ENCODE measurements at regions not wholly inside any gene's neighbourhood (a gene's known extent, or its start where the extent isn't known, plus 50 kb on each side); places are given as distances from the start of the nearest gene placed in this dataset.

- CTCF ChIA-PET = no interaction called here
- Mint-ChIP-seq H3K36me3 (peaks cover 6% of the 10 kb centered on the region), H3K27ac (no peak overlapping the region), H3K27me3 (peaks cover 4% of the 10 kb centered on the region), H3K4me1 (peaks cover 25% of the 10 kb centered on the region), H3K9me3 (ENCODE audit: low read depth) (no peaks in the 10 kb centered on the region), H3K4me3 (no peak overlapping the region)
- no peak for DNase-seq
- no peak for ATAC-seq
Measured at GRCh38 chr6:14459315-14459714, 341.7 kb downstream of the CD83 start.

GRCh38 chr6:14460556-14460955 lies 343.0 kb downstream of the CD83 start:
- Mint-ChIP-seq H3K27ac (no peak overlapping the region), H3K36me3 (peaks cover 8% of the 10 kb centered on the region), H3K4me1 (peaks cover 13% of the 10 kb centered on the region), H3K9me3 (ENCODE audit: low read depth) (no peaks in the 10 kb centered on the region), H3K4me3 (no peak overlapping the region), H3K27me3 (peaks cover 4% of the 10 kb centered on the region)
- CTCF ChIA-PET = interaction anchor here (0.6 kb wide), 1 partner anchor 642 kb away, joined by 3 read pairs; no protein-coding TSS in a partner anchor
- ATAC-seq (no peak), DNase-seq (no peak)

GRCh38 chr6:14462135-14462534 lies 344.6 kb downstream of the CD83 start:
- no peak overlapping the region for H3K27ac Mint-ChIP-seq
- peaks cover 11% of the 10 kb centered on the region for H3K36me3 Mint-ChIP-seq
- H3K4me3 Mint-ChIP-seq = no peak overlapping the region
- no peak for ATAC-seq
- CTCF ChIA-PET = interaction anchor here (1.2 kb wide), 1 partner anchor 15 kb away, joined by 3 read pairs; no protein-coding TSS in a partner anchor
- no peak for DNase-seq
- no peaks in the 10 kb centered on the region for H3K9me3 Mint-ChIP-seq (ENCODE audit: low read depth)
- peaks cover 4% of the 10 kb centered on the region for H3K27me3 Mint-ChIP-seq
- peaks cover 13% of the 10 kb centered on the region for H3K4me1 Mint-ChIP-seq

- ATAC-seq (no peak), DNase-seq (no peak)
- H3K27me3 Mint-ChIP-seq = peaks cover 4% of the 10 kb centered on the region
- peaks cover 13% of the 10 kb centered on the region for H3K4me1 Mint-ChIP-seq
- H3K27ac Mint-ChIP-seq = no peak overlapping the region
- no peak overlapping the region for H3K4me3 Mint-ChIP-seq
- peaks cover 11% of the 10 kb centered on the region for H3K36me3 Mint-ChIP-seq
- CTCF ChIA-PET = interaction anchor here (0.9 to 1.2 kb wide), 3 partner anchors 15 to 251 kb away, joined by 3 read pairs; no protein-coding TSS in a partner anchor
- no peaks in the 10 kb centered on the region for H3K9me3 Mint-ChIP-seq (ENCODE audit: low read depth)
Measured at GRCh38 chr6:14462566-14462965, 345.0 kb downstream of the CD83 start.

- Mint-ChIP-seq H3K9me3 (ENCODE audit: low read depth) (no peaks in the 10 kb centered on the region), H3K4me1 (peaks cover 13% of the 10 kb centered on the region), H3K36me3 (peaks cover 14% of the 10 kb centered on the region), H3K27ac (no peak overlapping the region), H3K4me3 (no peak overlapping the region), H3K27me3 (peaks cover 4% of the 10 kb centered on the region)
- DNase-seq (no peak), ATAC-seq (peak; percentile 16)
- CTCF ChIA-PET = interaction anchor here (0.9 to 1.2 kb wide), 3 partner anchors 16 to 252 kb away, joined by 3 read pairs; no protein-coding TSS in a partner anchor
Measured at GRCh38 chr6:14463110-14463509, 345.5 kb downstream of the CD83 start.

GRCh38 chr6:14464055-14464454 lies 346.5 kb downstream of the CD83 start:
- no peak for DNase-seq
- peaks cover 4% of the 10 kb centered on the region for H3K27me3 Mint-ChIP-seq
- peaks cover 14% of the 10 kb centered on the region for H3K36me3 Mint-ChIP-seq
- CTCF ChIA-PET = no interaction called here
- no peak for ATAC-seq
- H3K27ac Mint-ChIP-seq = no peak overlapping the region
- no peaks in the 10 kb centered on the region for H3K9me3 Mint-ChIP-seq (ENCODE audit: low read depth)
- peaks cover 13% of the 10 kb centered on the region for H3K4me1 Mint-ChIP-seq
- no peak overlapping the region for H3K4me3 Mint-ChIP-seq

GRCh38 chr6:14464716-14465115 lies 347.1 kb downstream of the CD83 start:
- H3K27ac Mint-ChIP-seq = no peak overlapping the region
- DNase-seq (no peak), ATAC-seq (no peak)
- H3K27me3 Mint-ChIP-seq = peaks cover 4% of the 10 kb centered on the region
- H3K4me3 Mint-ChIP-seq = no peak overlapping the region
- H3K4me1 Mint-ChIP-seq = peaks cover 13% of the 10 kb centered on the region
- H3K9me3 Mint-ChIP-seq (ENCODE audit: low read depth) = no peaks in the 10 kb centered on the region
- CTCF ChIA-PET = no interaction called here
- peaks cover 15% of the 10 kb centered on the region for H3K36me3 Mint-ChIP-seq

GRCh38 chr6:14466278-14466677 lies 348.7 kb downstream of the CD83 start:
- no peak for DNase-seq
- Mint-ChIP-seq H3K36me3 (peaks cover 18% of the 10 kb centered on the region), H3K4me1 (peaks cover 13% of the 10 kb centered on the region), H3K4me3 (no peak overlapping the region), H3K27ac (no peak overlapping the region), H3K9me3 (ENCODE audit: low read depth) (no peaks in the 10 kb centered on the region), H3K27me3 (peaks cover 4% of the 10 kb centered on the region)
- no peak for ATAC-seq
- CTCF ChIA-PET = no interaction called here

GRCh38 chr6:14467591-14467990 lies 350.0 kb downstream of the CD83 start:
- Mint-ChIP-seq H3K27me3 (peaks cover 2% of the 10 kb centered on the region), H3K27ac (no peak overlapping the region), H3K4me1 (peaks cover 10% of the 10 kb centered on the region), H3K4me3 (no peak overlapping the region), H3K9me3 (ENCODE audit: low read depth) (peaks cover 2% of the 10 kb centered on the region), H3K36me3 (peaks cover 15% of the 10 kb centered on the region)
- ATAC-seq (no peak), DNase-seq (no peak)
- CTCF ChIA-PET = no interaction called here

- no peak overlapping the region for H3K4me3 Mint-ChIP-seq
- DNase-seq (no peak), ATAC-seq (no peak)
- H3K27me3 Mint-ChIP-seq = no peaks in the 10 kb centered on the region
- H3K36me3 Mint-ChIP-seq = peaks cover 15% of the 10 kb centered on the region
- H3K9me3 Mint-ChIP-seq (ENCODE audit: low read depth) = peaks cover 2% of the 10 kb centered on the region
- CTCF ChIA-PET = no interaction called here
- H3K27ac Mint-ChIP-seq = no peak overlapping the region
- H3K4me1 Mint-ChIP-seq = peaks cover 3% of the 10 kb centered on the region
Measured at GRCh38 chr6:14468647-14469321, 351.2 kb downstream of the CD83 start.

GRCh38 chr6:14470101-14470500 lies 352.5 kb downstream of the CD83 start:
- Mint-ChIP-seq H3K36me3 (peaks cover 15% of the 10 kb centered on the region), H3K27me3 (no peaks in the 10 kb centered on the region), H3K4me1 (no peaks in the 10 kb centered on the region), H3K4me3 (no peak overlapping the region), H3K9me3 (ENCODE audit: low read depth) (peaks cover 2% of the 10 kb centered on the region), H3K27ac (no peak overlapping the region)
- ATAC-seq (no peak), DNase-seq (no peak)
- CTCF ChIA-PET = no interaction called here

- Mint-ChIP-seq H3K4me3 (no peak overlapping the region), H3K4me1 (no peaks in the 10 kb centered on the region), H3K9me3 (ENCODE audit: low read depth) (peaks cover 2% of the 10 kb centered on the region), H3K27me3 (no peaks in the 10 kb centered on the region), H3K27ac (no peak overlapping the region), H3K36me3 (peaks cover 14% of the 10 kb centered on the region)
- CTCF ChIA-PET = interaction anchor here (1.3 kb wide), 1 partner anchor 16 kb away, joined by 3 read pairs; no protein-coding TSS in a partner anchor
- ATAC-seq (no peak), DNase-seq (no peak)
Measured at GRCh38 chr6:14470671-14471070, 353.1 kb downstream of the CD83 start.

GRCh38 chr6:14472255-14472985 lies 354.8 kb downstream of the CD83 start:
- Mint-ChIP-seq H3K4me1 (no peaks in the 10 kb centered on the region), H3K9me3 (ENCODE audit: low read depth) (peaks cover 2% of the 10 kb centered on the region), H3K27ac (no peak overlapping the region), H3K4me3 (no peak overlapping the region), H3K27me3 (no peaks in the 10 kb centered on the region), H3K36me3 (peaks cover 10% of the 10 kb centered on the region)
- CTCF ChIA-PET = interaction anchor here (0.6 kb wide), 1 partner anchor 176 kb away, joined by 3 read pairs; no protein-coding TSS in a partner anchor
- DNase-seq = no peak
- no peak for ATAC-seq

- Mint-ChIP-seq H3K4me1 (no peaks in the 10 kb centered on the region), H3K9me3 (ENCODE audit: low read depth) (peaks cover 2% of the 10 kb centered on the region), H3K27ac (no peak overlapping the region), H3K27me3 (no peaks in the 10 kb centered on the region), H3K36me3 (peaks cover 8% of the 10 kb centered on the region), H3K4me3 (no peak overlapping the region)
- DNase-seq (no peak), ATAC-seq (no peak)
- CTCF ChIA-PET = no interaction called here
Measured at GRCh38 chr6:14472986-14473337, 355.4 kb downstream of the CD83 start.
